ENCODE measurements at regions not wholly inside any gene's neighbourhood (a gene's known extent, or its start where the extent isn't known, plus 50 kb on each side); places are given as distances from the start of the nearest gene placed in this dataset.

GRCh38 chr2:181114021-181114420, 133.6 kb downstream of the UBE2E3 start:
- intact Hi-C loops (cut with DNase I; ENCODE audit: low total_unique reads) = no loop called here
- H3K27me3 ChIP-seq = no peaks in the 10 kb centered on the region
- no peaks in the 10 kb centered on the region for H3K36me3 ChIP-seq
- TF ChIP-seq CTCF (IDR thresholded peaks at IDR 0.05) = no peak
- DNase-seq = no peak
- no peak overlapping the region for H3K4me3 ChIP-seq
- no peak overlapping the region for H3K27ac ChIP-seq
- no peaks in the 10 kb centered on the region for H3K9me3 ChIP-seq
- no peaks in the 10 kb centered on the region for H3K4me1 ChIP-seq

GRCh38 chr2:181116261-181116660, 135.9 kb downstream of the UBE2E3 start:
- no peaks in the 10 kb centered on the region for H3K36me3 ChIP-seq
- no peak for TF ChIP-seq CTCF (IDR thresholded peaks at IDR 0.05)
- no peak for DNase-seq
- H3K9me3 ChIP-seq = no peaks in the 10 kb centered on the region
- H3K4me3 ChIP-seq = no peak overlapping the region
- no peaks in the 10 kb centered on the region for H3K27me3 ChIP-seq
- H3K27ac ChIP-seq = no peak overlapping the region
- intact Hi-C loops (cut with DNase I; ENCODE audit: low total_unique reads) = no loop called here
- no peaks in the 10 kb centered on the region for H3K4me1 ChIP-seq

- Histone ChIP-seq H3K27me3 (no peaks in the 10 kb centered on the region), H3K4me3 (no peak overlapping the region), H3K9me3 (no peaks in the 10 kb centered on the region), H3K4me1 (no peaks in the 10 kb centered on the region), H3K36me3 (no peaks in the 10 kb centered on the region), H3K27ac (no peak overlapping the region)
- TF ChIP-seq CTCF (IDR thresholded peaks at IDR 0.05) = no peak
- no peak for DNase-seq
- intact Hi-C loops (cut with DNase I; ENCODE audit: low total_unique reads) = no loop called here
Measured at GRCh38 chr2:181117206-181117925, 137.0 kb downstream of the UBE2E3 start.

GRCh38 chr2:181120625-181121024, 140.2 kb downstream of the UBE2E3 start:
- Histone ChIP-seq H3K4me1 (no peaks in the 10 kb centered on the region), H3K9me3 (no peaks in the 10 kb centered on the region), H3K4me3 (no peak overlapping the region), H3K36me3 (no peaks in the 10 kb centered on the region), H3K27ac (no peak overlapping the region), H3K27me3 (no peaks in the 10 kb centered on the region)
- intact Hi-C loops (cut with DNase I; ENCODE audit: low total_unique reads) = no loop called here
- DNase-seq = no peak
- no peak for TF ChIP-seq CTCF (IDR thresholded peaks at IDR 0.05)

- no peaks in the 10 kb centered on the region for H3K27me3 ChIP-seq
- intact Hi-C loops (cut with DNase I; ENCODE audit: low total_unique reads) = no loop called here
- H3K4me3 ChIP-seq = no peak overlapping the region
- no peaks in the 10 kb centered on the region for H3K9me3 ChIP-seq
- H3K27ac ChIP-seq = no peak overlapping the region
- no peaks in the 10 kb centered on the region for H3K4me1 ChIP-seq
- DNase-seq = no peak
- H3K36me3 ChIP-seq = no peaks in the 10 kb centered on the region
- no peak for TF ChIP-seq CTCF (IDR thresholded peaks at IDR 0.05)
Measured at GRCh38 chr2:181121996-181122395, 141.6 kb downstream of the UBE2E3 start.

- Histone ChIP-seq H3K4me3 (no peak overlapping the region), H3K27me3 (no peaks in the 10 kb centered on the region), H3K36me3 (no peaks in the 10 kb centered on the region), H3K4me1 (no peaks in the 10 kb centered on the region), H3K9me3 (no peaks in the 10 kb centered on the region), H3K27ac (no peak overlapping the region)
- DNase-seq = no peak
- intact Hi-C loops (cut with DNase I; ENCODE audit: low total_unique reads) = no loop called here
- no peak for TF ChIP-seq CTCF (IDR thresholded peaks at IDR 0.05)
Measured at GRCh38 chr2:181122601-181123000, 142.2 kb downstream of the UBE2E3 start.

All from tibial artery (tissue), 4 donors.